Hematopoietic multipotent progenitor cell treated with erythropoietin and hydrocortisone succinate and interleukin-3 and kit ligand, for 15 days (in vitro differentiated cells): ENCODE measurements at regions not wholly inside any gene's neighbourhood (a gene's known extent, or its start where the extent isn't known, plus 50 kb on each side); places are given as distances from the start of the nearest gene placed in this dataset.
"Not testable (repeated sequence)": the region's sequence is repeated elsewhere in the genome, so short reads cannot be mapped to it uniquely, and the experiment has no call there.

Source experiments
- DNase-seq: peaks from one replicate; pipeline ENCODE4 v3.0.0-alpha.2; 2015; ENCODE audit warnings: low spot score

DNA sequence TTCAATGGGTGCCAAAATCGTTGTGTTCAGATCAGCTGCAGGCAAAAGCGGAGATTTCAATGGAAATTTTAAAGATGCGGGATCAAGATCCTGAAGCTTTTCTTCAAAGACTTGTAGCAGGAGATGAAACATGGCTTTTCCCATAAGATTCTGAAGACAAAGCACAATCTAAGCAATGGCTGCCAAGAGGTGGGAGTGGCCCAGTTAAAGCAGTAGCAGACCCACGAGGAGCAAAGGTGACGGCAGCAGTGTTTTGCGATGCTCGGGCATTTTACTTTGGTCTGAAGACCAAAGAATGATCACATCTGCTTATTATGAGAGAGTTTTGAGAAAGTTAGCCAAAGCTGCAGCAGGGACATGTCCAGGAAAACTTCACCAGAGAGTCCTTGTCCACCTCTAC is 222.9 kb downstream of the DSC3 start:
- no peak for DNase-seq

DNA sequence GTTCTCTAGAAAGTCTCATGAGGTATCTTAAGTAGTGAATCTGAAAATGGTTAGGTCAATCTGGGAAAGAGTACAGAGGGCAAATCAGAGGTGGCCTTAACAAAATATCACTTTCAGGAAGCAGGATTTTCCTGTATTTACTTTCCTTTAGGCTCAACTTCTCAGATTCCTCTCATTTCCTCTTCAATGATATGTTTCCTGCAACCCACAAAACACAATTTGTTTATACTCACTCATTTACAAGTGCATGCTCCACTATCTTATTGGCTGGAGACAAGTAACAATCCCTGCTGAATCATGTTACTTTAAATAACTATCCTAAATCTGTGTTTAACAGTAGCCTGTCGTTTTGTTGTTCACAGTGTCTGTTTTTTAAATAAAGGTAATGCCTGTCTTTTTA is 228.1 kb downstream of the DSC3 start:
- DNase-seq, result no peak

DNA sequence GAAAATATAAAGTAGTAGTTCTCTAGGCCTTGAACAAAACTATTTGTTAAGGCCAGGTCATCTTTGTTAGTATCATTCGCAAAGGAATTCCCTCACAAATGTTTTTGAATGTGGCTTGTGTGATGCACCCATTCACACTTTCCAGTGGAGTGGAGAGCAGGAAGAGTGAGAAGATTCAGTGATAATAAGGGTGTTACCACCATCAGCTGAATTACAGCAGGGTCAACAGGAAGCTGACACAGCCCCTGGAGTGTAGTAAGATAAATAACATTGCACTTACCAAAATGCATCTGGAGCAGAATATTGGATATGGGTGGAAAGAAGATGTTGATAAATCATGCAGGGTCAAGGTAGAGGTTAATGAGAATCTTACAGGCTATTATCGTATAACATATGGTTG is 231.0 kb downstream of the DSC3 start:
- DNase-seq, result no peak

DNA sequence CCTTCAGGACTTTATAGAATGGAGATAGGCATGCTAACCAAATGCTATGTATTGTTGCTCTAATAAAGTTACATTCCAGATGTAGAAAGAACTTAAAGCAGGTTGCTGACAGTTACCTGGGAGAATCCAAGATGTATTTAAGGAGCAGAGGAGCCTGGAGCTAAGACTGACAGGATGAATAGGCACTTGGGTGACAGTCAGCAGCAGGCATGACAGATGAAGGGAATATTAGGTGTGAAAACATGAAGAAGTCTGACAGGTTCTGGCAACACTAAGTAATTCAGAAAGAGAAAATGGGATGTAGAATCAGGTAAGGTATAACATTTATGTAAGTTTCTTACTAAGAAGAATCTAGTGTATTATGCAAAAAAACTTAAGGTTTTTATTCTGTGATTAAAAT is 232.0 kb downstream of the DSC3 start:
- no peak for DNase-seq

DNA sequence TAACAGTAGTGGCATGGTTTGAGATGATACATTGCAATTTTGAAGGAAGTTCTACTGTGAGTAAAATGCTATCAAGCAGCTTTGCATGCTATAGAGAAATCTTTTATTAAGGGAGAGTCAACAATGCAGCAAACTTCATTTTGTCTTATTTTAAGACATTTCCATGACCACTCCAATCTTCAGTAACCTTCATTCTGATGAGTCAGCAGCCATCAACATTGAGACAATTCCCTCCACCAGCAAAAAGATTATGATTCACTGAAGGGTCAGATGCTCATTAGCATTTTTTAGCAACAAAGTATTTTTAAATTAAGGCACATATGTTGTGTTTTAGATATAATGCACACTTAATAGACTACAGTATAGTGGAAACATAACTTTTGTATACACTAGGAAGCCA is 235.7 kb downstream of the DSC3 start:
- DNase-seq, result no peak

DNA sequence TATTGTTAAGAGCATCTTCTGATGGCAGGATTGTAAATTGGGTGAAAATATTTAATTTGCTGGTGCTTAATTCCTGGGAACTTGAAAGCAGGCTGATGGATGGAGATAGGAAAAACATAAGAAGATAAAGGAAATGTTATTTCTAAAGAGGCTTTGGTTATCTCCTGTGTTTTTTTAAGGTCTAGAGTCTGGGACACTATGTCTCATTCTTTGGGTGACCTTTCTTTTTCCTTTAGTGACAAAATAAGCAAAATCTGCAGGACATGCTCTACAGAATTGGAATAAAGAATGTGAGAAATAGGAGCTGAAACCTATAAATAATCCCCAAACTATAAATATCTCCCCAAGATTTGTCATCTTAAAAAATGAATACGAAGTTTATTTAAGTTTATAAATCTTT is 241.7 kb downstream of the DSC3 start:
- no peak for DNase-seq

DNA sequence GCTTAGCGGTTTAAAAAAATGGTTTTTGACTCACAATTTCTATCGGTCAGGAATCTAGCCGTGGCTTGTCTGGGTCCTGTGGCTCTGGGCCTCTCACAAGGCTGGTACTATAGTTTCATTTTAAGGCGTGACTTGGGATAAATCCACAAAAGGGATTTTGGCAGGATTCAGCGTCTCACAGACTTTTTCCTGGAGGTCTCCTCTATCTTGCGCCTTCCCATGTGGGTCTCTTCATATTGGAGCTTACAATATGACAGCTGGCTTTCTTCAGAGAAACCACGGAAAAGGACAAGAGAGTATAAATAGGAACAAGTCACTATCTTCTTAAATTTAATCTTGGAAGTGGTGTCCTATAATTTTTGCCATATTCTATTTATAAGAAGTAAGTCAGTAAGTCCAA is 250.5 kb downstream of the DSC3 start:
- no peak for DNase-seq

DNA sequence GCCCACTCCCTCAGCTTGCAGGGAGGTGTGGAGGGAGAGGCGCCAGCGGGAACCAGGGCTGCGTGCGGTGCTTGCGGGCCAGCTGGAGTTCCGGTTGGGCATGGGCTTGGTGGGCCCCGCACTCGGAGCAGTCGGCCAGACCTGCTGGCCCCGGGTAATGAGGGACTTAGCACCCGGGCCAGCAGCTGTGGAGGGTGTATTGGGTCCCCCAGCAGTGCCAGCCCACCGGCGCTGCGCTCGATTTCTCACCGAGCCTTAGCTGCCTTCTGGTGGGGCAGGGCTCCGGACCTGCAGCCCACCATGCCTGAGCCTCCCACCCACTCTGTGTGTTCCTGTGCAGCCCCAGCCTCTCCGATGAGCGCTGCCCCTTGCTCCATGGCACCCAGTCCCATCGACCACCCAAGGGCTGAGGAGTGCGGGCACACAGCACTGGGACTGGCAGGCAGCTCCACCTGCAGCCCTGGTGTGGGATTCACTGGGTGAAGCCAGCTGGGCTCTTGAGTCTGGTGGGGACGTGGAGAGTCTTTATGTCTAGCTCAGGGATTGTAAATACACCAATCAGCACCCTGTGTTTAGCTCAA is 254.0 kb downstream of the DSC3 start:
- DNase-seq, result not testable (repeated sequence)

DNA sequence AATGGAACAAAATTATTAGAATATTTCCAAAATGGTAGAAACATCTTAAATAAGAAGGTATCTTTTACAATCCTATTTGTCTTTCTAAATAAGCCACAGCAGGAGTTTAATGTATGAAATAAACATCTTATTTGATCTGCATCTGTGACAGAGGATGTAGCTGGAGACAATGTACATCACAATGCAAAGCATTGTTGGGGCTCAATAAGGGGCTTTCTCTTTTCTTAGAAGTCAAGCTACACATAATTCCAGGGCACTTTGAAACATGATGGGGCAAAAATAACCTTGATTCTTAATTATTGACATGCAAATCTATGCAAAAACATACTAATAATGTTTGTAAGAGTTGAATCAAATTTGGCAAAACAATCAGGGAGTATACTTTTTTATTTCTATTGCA is 255.1 kb downstream of the DSC3 start:
- no peak for DNase-seq

DNA sequence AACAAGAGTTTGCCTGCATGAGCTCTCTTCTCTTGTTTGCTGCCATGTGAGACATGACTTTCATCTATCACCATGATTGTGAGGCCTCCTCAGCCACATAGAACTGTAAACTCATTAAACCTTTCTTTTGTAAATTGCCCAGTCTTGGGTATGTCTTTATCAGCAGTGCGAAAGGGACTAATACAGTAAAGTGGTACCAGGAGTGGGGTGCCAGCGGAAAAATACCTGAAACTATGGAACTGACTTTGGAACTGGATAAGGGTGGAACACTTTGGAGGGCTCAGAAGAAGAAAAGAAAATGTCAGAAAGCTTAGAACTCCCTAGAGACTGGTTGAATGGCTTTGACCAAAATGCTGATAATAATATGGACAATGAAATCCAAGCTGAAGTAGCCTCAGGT is 260.9 kb downstream of the DSC3 start:
- no peak for DNase-seq

DNA sequence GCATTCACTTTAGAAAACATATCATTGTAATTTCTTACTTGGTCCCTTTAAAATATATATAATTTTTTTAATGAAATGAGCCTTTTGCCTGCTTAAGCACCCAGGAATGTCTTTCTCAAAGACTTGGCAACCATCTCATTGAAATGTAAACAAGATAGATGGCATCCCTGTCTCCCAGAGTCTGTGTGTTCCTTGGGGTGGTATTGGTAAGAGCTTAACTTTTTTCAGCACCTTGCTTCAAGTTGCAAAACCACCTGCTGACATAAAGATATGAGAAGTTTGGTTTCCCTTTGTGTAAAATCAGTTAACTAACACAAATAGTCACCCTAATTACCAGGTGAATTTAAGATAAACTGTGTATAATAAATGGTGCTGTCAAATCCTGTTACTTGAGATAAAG is 266.9 kb downstream of the DSC3 start:
- no peak for DNase-seq

DNA sequence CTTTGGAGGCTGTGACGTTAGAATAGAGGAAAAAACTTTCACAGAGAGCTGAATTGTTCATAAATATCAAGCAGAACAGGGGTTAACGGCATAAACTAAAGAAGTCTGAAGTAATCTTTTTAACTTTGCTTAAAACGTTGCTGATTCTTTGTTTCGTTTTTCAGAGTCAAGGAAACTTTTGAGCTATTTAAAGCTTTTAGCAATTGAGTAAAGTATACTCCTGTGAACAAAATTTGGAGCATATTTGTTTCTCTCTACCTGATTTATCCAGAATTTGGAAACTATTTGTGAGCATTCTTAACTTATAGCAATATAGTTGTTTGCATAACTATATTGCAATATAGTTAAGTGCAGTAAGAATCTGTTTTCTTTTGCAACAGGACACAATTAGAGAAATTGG is 270.4 kb downstream of the DSC3 start:
- DNase-seq, result not testable (repeated sequence)

DNA sequence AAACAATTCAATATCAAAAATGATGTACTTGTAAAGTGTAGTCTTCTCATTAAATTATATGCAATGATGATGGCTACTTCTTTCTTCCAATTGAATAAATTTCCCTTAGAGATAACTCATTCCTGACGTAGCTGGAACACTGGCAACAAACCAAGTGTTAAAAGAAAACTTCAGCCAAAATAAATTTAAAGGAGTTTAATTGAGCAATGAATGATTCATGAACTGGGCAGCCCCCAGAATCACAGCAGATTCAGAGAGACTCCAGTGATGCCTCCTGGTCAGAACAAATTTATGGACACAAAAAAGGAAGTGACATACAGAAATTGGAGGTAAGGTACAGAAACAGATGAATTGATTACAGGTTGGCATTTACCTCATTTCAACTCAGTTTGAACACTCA is 276.5 kb downstream of the DSC3 start:
- no peak for DNase-seq

DNA sequence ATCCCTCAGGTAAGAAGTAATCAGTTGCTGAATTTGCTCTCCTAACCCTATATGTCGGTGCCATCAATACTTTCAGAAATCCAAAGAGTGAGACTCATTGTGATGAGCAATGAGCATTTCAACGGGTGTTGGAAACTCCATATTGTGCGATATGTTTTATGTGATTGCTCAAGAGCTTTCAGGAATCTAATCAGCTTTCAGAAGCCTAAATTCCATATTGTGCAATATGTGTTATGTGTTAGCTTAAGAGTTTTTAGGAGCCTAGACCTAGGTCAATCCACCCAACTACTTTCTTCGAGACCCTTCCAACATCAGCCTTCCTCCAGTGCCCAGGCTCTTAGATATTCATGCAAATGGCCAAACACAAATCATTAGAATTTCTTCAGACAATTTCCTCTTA is 277.3 kb downstream of the DSC3 start:
- no peak for DNase-seq

DNA sequence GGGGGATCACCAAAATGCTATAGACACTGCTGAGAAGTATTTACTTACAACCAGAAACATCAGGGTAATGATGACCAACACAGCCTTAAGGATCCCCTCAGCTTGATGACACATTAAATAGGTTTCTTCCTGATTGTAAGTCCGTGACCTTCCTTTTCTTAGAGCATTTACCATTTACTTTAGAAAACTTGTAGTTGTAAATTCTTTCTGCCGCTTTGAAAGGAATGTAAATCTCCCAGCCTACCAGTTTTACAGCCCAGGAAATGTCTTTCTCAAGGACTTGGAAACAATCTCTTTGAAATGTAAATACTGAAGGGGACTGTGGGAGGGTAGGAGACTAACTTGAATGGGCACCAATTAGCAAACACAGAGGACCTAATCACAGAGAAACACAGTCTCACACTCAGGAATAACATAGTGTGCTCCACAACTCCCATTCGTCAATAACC is 278.6 kb downstream of the DSC3 start:
- DNase-seq, result no peak

DNA sequence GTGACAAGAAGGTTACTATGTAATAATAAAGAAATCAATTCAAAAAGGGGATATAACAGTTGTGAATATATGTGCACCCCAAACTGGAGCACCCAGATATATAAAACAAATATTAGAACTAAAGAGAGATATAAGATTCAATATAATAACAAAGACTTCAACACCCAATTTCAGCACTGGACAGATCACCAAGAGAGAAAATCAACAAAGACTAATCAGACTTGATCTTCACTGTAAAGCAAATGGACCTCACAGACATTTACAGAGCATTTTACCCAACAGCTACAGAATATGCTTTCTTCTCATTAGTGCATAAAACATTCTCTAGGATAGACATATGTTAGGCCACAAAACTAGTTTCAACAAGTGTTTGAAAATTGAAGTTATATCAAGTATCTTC is 287.7 kb downstream of the DSC3 start:
- no peak for DNase-seq

DNA sequence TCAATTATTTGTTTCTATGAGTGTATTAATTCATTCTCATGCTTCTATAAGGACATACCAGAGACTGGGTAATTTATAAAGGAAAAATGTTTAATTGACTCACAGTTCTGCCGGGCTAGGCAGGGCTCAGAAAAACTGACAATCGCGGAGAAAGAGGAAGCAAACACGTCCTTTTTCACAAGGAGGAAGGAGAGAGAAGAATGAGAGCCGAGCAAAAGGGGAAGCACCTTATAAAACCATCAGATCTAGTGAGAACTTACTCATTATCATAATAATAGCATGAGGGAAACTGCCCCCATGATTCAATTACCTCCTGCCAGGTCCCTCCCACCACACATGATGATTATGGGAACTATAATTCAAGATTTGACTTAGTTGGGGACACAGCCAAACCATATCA is 294.0 kb downstream of the DSC3 start:
- DNase-seq, result no peak

DNA sequence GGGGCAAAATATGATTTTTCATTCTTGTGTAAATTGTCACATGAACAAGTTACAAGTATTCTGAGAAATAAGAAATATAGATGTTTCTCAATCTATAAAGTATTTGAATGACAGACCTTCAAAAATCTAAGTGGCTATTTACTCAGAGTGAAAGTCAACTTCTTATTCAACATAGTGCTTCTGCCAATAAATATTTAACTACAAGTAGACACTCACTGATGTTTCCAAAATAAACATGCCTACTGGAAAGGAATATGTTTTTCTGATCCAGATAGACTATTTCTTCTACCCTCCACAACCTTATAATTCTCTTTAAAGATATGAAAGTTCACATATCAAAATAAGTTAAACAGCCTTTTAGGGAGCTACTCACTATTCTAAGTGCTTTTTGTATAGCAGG is 296.3 kb downstream of the DSC3 start:
- DNase-seq, result no peak

DNA sequence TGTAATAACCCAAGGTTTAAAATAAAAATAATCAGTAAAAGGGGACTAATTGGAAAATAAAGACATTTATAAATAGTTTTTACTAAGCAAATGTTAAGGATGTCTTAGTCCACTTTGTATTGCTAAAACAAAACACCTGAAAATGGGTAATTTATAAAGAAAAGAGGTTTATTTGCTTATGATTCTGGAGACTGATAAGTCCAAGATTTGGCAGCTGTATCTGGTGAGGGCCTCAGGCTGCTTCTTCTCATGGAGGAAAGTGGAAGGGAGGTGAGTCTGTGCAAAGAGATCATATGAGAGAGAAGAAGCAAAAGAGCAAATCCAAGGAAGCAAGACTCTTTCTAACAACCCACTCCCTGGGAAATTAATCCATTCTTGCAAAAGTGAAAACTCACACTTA is 299.5 kb downstream of the DSC3 start:
- no peak for DNase-seq

DNA sequence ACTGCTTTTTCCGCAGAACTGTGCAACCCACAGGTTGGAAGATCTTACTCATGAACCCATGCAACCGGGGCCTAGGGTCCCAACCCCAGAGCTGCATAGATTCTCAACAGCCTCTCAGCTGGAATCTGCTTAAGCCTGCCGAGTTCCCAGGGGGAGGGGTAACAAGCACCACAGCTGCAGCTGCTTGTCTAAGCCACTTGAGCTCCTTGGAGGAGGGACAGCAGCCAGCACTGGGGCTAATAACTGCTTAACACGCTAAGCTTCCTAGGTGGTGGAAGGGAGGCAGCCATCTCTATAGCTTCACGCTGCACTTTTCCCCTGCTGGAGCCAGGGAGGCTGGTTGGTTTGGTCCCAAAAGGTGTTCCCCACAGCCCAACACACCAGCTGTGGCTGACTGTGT is 311.6 kb downstream of the DSC3 start:
- no peak for DNase-seq

DNA sequence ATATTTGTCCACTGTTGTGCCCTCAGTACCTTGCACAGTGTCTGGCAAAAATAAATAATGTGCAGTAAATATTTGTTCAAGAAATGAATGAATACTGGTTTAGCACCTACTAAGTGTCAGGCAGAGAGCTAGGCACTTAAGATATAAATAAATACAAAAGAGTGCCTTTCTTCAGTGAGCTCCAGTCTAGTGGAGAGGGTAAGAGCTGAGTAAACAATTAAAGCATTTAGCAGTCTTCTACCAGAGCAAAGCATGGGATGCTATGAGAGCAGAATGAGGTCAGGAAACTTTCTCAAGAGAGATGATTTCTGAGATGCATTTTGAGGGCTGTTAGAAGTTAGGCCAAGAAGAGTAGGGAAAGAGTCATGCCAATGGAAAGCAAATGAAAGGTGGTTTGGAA is 314.7 kb downstream of the DSC3 start:
- DNase-seq, result no peak

DNA sequence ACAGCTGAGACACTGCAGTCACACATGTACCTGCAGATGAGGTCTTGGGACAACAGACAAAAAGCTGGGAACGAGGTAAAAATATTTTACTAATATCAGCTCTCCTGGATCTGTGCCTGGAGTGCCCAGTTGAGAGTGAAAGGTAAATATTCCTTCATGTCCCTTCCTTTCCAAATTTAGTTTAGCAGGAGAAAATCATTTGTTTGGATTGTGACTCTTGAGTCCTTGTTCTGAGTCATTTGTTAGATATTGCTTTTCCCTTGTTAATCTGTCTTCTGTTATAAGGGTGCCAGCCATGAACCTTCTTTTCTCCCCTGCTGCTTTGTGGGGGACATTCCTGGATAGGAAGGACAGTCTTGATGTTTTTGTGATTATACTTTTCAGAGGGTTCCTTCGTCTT is 329.2 kb downstream of the DSC3 start:
- no peak for DNase-seq

DNA sequence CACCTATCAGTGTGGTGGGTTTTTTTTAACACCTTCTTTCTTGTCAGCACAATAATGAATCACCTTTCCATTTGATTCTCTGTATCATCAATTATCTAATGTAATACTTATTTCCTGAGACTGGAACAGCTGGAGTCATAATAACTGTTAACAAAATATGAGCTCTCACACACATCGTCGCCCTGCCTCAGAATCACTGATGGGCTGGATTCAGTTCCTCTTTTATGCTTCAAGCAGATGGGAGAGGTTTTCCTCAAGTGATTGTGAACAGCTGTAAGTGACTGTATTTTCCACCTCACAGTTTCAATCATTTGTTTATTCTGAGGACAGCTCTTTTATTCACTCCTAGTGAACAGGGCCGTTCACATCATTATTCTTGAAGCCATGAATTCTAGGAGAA is 330.2 kb downstream of the DSC3 start:
- DNase-seq, result no peak

DNA sequence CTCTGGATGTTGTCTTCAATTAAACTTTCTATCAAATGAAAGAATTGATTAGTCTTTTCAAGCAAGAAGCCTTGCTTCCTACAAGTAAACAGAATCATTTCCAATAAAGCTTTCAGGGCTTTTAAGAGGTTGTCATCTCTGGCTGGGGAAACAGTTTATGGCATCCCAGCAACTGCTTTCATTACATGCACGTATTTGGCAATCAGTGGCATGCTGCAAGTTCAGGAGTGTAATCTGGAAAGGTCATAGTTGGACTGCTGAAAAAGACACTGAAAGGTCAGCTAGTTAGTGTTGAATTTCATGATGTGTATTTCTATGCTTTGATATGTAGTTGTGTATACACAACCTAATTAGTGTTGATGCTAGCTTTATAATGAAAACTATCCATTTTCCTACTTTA is 332.9 kb downstream of the DSC3 start:
- no peak for DNase-seq

DNA sequence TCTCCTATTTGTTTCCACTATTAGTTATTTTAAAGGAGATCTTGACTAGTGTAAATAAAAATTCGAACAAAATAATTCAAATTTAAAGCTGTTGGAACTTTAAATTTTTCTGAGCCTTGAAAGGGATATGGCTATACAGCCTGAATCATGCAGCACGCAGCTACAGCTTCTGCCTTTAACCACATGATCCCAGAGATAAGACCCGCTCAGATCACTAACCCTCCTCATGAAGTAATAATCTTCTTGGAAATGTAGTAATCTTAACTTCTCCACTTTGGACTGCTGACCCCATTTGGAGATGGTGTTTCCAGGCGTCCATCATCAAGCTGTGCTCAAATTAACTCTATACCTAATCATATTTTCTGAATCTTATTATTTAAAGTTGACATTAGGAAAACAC is 336.6 kb downstream of the DSC3 start:
- DNase-seq, result no peak
